Suprapubic skin (tissue), 4 donors: ENCODE measurements at regions not wholly inside any gene's neighbourhood (a gene's known extent, or its start where the extent isn't known, plus 50 kb on each side); places are given as distances from the start of the nearest gene placed in this dataset.

ENCODE experiments used
- DNase-seq, 2 donors: peaks; one replicate each; pipeline ENCODE4 v3.0.0-alpha.2; 2019; ENCODE audit warnings: low spot score in 2 of 2
- H3K27ac ChIP-seq: fragments of 200-600 bp; sonication (generic); one replicate; pipeline ENCODE4 v1.5.1; 2019
- H3K27me3 ChIP-seq: fragments of 200-600 bp; sonication (generic); one replicate; pipeline ENCODE4 v1.5.1; 2019
- H3K36me3 ChIP-seq: fragments of 200-600 bp; sonication (generic); one replicate; pipeline ENCODE4 v1.5.1; 2019
- H3K4me1 ChIP-seq: fragments of 200-600 bp; sonication (generic); one replicate; pipeline ENCODE4 v1.5.1; 2019
- H3K4me3 ChIP-seq: fragments of 200-600 bp; sonication (generic); one replicate; pipeline ENCODE4 v1.5.1; 2019; ENCODE audit warnings: mild to moderate bottlenecking
- H3K9me3 ChIP-seq: fragments of 200-600 bp; sonication (generic); one replicate; pipeline ENCODE4 v1.5.1; 2019
- CTCF ChIP-seq, 2 donors: fragments of 200-600 bp in 1 of 2; fragments of 450-650 bp in 1 of 2; sonication (generic) in 1 of 2; IDR thresholded peaks; one replicate each; pipeline ENCODE4 v1.5.1; 2016 to 2019; ENCODE audit warnings: antibody characterized with exemption in 2 of 2, mild to moderate bottlenecking in 1 of 2, moderate library complexity in 1 of 2
- EP300 ChIP-seq: sonication (generic); formaldehyde crosslinking; IDR thresholded peaks from one replicate; pipeline ENCODE4 v1.6.1; 2017; ENCODE audit warnings: antibody characterized with exemption
- POLR2A ChIP-seq, 2 donors: fragments of 450-650 bp; IDR thresholded peaks; one replicate each; pipeline ENCODE4 v1.6.1; 2017; ENCODE audit warnings: antibody characterized with exemption in 2 of 2, mild to moderate bottlenecking in 2 of 2, moderate library complexity in 2 of 2
- POLR2AphosphoS5 ChIP-seq, 3 donors: sonication (generic); formaldehyde crosslinking; IDR thresholded peaks; one replicate each; pipeline ENCODE4 v1.6.1; 2017; ENCODE audit warnings: antibody characterized with exemption in 3 of 3
- WGBS: methylation state at CpG from one replicate; pipeline ENCODE4 v1.1.5; 2018; 5-methylcytosine and 5-hydroxymethylcytosine counted together

GRCh38 chr10:125377368-125377767 lies 217.0 kb upstream of the CTBP2 start:
- no peaks in the 10 kb centered on the region for H3K27me3 ChIP-seq
- no peaks in the 10 kb centered on the region for H3K36me3 ChIP-seq
- H3K4me3 ChIP-seq: no peak overlapping the region
- DNase-seq: no peak
- no peak overlapping the region for H3K27ac ChIP-seq
- H3K9me3 ChIP-seq: peaks cover 14% of the 10 kb centered on the region
- TF ChIP-seq POLR2AphosphoS5 (IDR thresholded peaks at IDR 0.05): no peak
- TF ChIP-seq CTCF (IDR thresholded peaks at IDR 0.05): no peak
- no peak for TF ChIP-seq EP300
- no peak for TF ChIP-seq POLR2A (IDR thresholded peaks at IDR 0.05)
- H3K4me1 ChIP-seq: no peaks in the 10 kb centered on the region

- TF ChIP-seq CTCF (IDR thresholded peaks at IDR 0.05): no peak
- TF ChIP-seq POLR2A (IDR thresholded peaks at IDR 0.05): no peak
- TF ChIP-seq EP300: no peak
- TF ChIP-seq POLR2AphosphoS5 (IDR thresholded peaks at IDR 0.05): no peak
- Histone ChIP-seq H3K4me1 (no peaks in the 10 kb centered on the region), H3K27me3 (peaks cover 9% of the 10 kb centered on the region), H3K27ac (no peak overlapping the region), H3K36me3 (no peaks in the 10 kb centered on the region), H3K4me3 (no peak overlapping the region), H3K9me3 (peaks cover 9% of the 10 kb centered on the region)
- WGBS: 47% methylated on average over 3 of the region's 3 CpGs
- no peak for DNase-seq
Observed at GRCh38 chr10:125375210-125375609, 214.8 kb upstream of the CTBP2 start.

- 66% methylated on average over 6 of the region's 6 CpGs for WGBS
- H3K4me1 ChIP-seq: no peaks in the 10 kb centered on the region
- H3K4me3 ChIP-seq: no peak overlapping the region
- peaks cover 12% of the 10 kb centered on the region for H3K27me3 ChIP-seq
- TF ChIP-seq POLR2AphosphoS5 (IDR thresholded peaks at IDR 0.05) (no peak), POLR2A (IDR thresholded peaks at IDR 0.05) (no peak), CTCF (IDR thresholded peaks at IDR 0.05) (no peak), EP300 (no peak)
- H3K27ac ChIP-seq: no peak overlapping the region
- no peaks in the 10 kb centered on the region for H3K36me3 ChIP-seq
- H3K9me3 ChIP-seq: no peaks in the 10 kb centered on the region
- no peak for DNase-seq
Observed at GRCh38 chr10:125373546-125373945, 213.2 kb upstream of the CTBP2 start.

GRCh38 chr10:125370578-125370977 lies 210.2 kb upstream of the CTBP2 start:
- no peaks in the 10 kb centered on the region for H3K4me1 ChIP-seq
- no peaks in the 10 kb centered on the region for H3K9me3 ChIP-seq
- no peak overlapping the region for H3K4me3 ChIP-seq
- H3K27ac ChIP-seq: no peak overlapping the region
- peaks cover 12% of the 10 kb centered on the region for H3K27me3 ChIP-seq
- TF ChIP-seq CTCF (IDR thresholded peaks at IDR 0.05): no peak
- WGBS: 36% methylated on average over 17 of the region's 17 CpGs
- DNase-seq: no peak
- H3K36me3 ChIP-seq: no peaks in the 10 kb centered on the region

GRCh38 chr10:125369382-125370326 lies 209.3 kb upstream of the CTBP2 start:
- H3K36me3 ChIP-seq: no peaks in the 10 kb centered on the region
- no peak overlapping the region for H3K27ac ChIP-seq
- no peak for TF ChIP-seq POLR2A (IDR thresholded peaks at IDR 0.05)
- no peak for TF ChIP-seq EP300
- TF ChIP-seq POLR2AphosphoS5 (IDR thresholded peaks at IDR 0.05): no peak
- TF ChIP-seq CTCF (IDR thresholded peaks at IDR 0.05): no peak
- H3K9me3 ChIP-seq: no peaks in the 10 kb centered on the region
- 65% methylated on average over 12 of the region's 12 CpGs for WGBS
- no peaks in the 10 kb centered on the region for H3K4me1 ChIP-seq
- H3K4me3 ChIP-seq: no peak overlapping the region
- peaks cover 12% of the 10 kb centered on the region for H3K27me3 ChIP-seq
- DNase-seq: no peak
